Prostate gland (tissue), 2 donors: ENCODE measurements at regions not wholly inside any gene's neighbourhood (a gene's known extent, or its start where the extent isn't known, plus 50 kb on each side); places are given as distances from the start of the nearest gene placed in this dataset.

ENCODE experiments used
- CTCF ChIP-seq, 4 experiments: fragments of 200-600 bp in 2 of 4; fragments of 450-650 bp in 2 of 4; sonication (generic) in 2 of 4; IDR thresholded peaks; 1 replicate in 3 of 4; 2 replicates in 1 of 4; pipeline ENCODE4 v1.5.1; 2016 to 2019; ENCODE audit warnings: antibody characterized with exemption in 4 of 4, mild to moderate bottlenecking in 2 of 4, moderate library complexity in 2 of 4
- POLR2A ChIP-seq: fragments of 450-650 bp; IDR thresholded peaks from one replicate; pipeline ENCODE4 v1.6.1; 2016; ENCODE audit warnings: antibody characterized with exemption, mild to moderate bottlenecking

GRCh38 chr1:38231941-38232340 is 185.3 kb upstream of the POU3F1 start:
- TF ChIP-seq CTCF (IDR thresholded peaks at IDR 0.05) = no peak
- no peak for TF ChIP-seq POLR2A
